Activated naive CD4-positive, alpha-beta T cell treated with anti-CD3 and anti-CD28 coated beads for 36 hours (primary cell): ENCODE measurements at regions not wholly inside any gene's neighbourhood (a gene's known extent, or its start where the extent isn't known, plus 50 kb on each side); places are given as distances from the start of the nearest gene placed in this dataset.

ENCODE experiments used
- CTCF ChIA-PET: fragments of 350-600 bp; sonication (Branson Sonifier 250); formaldehyde crosslinking; loops from one replicate; lab custom pipeline; 2021; ENCODE audit warnings: antibody characterized with exemption; lab: Charles Lee
- DNase-seq: peaks from one replicate; pipeline ENCODE4 v3.0.0-alpha.2; 2020
- H3K27ac Mint-ChIP-seq: one replicate; pipeline ENCODE4 v1.8.0; 2021; ENCODE audit warnings: mild to moderate bottlenecking, mixed read lengths
- H3K27me3 Mint-ChIP-seq: one replicate; pipeline ENCODE4 v1.8.0; 2021; ENCODE audit warnings: low read depth, mixed read lengths
- H3K36me3 Mint-ChIP-seq: one replicate; pipeline ENCODE4 v1.8.0; 2021; ENCODE audit warnings: low read depth, mixed read lengths
- H3K4me1 Mint-ChIP-seq: one replicate; pipeline ENCODE4 v1.8.0; 2021; ENCODE audit warnings: low read depth, mixed read lengths
- H3K4me3 Mint-ChIP-seq: one replicate; pipeline ENCODE4 v1.8.0; 2021; ENCODE audit warnings: mild to moderate bottlenecking, moderate library complexity, mixed read lengths
- H3K9me3 Mint-ChIP-seq: one replicate; pipeline ENCODE4 v1.8.0; 2021; ENCODE audit warnings: mixed read lengths
- intact Hi-C: fragments of 100-400 bp; cut with micrococcal nuclease; formaldehyde crosslinking; loops from one replicate; pipeline ENCODE4 v1.15.1; 2023

DNA sequence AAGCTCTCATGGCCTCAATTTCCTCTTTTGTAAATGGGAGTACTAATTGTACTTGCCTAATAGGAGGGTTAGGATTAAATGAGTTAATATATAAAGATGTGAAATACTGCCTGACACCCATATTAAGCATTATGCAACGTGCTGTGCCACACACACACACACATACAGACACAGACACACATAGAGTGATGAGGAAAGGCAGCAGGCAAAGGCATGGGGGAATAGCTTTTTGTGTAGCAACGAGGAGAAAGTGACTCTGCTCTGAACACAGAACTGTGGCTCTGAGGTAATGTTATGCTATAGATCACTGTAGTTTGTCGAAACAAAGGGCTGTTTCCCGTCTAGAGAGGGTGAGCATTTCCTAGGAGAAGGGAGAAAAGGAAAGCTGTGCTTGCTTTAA lies 233.3 kb upstream of the SLCO3A1 start:
- H3K9me3 Mint-ChIP-seq: peaks cover 9% of the 10 kb centered on the region
- no peaks in the 10 kb centered on the region for H3K4me1 Mint-ChIP-seq

DNA sequence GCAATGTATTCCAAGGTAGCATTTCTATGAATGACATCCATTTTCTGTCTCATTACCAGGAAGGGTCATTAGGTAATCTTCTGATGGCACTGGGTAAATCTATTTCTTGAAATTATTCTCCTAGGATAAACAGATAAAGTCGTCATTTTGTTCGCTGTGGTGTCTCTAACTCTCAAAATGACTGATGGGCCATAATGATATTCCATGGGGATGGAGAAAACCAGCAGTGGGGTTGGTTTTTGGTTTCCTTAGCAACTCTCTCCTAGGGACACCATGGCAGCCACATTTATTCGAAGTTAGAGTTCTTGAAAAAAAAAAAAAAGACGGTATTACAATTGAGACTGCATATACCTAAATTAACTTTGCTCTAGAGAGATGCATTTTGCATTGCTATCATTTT lies 231.3 kb upstream of the SLCO3A1 start:
- CTCF ChIA-PET: no interaction called here
- Mint-ChIP-seq H3K36me3 (no peaks in the 10 kb centered on the region), H3K4me1 (no peaks in the 10 kb centered on the region), H3K27me3 (peaks cover 5% of the 10 kb centered on the region), H3K27ac (no peak overlapping the region), H3K9me3 (peaks cover 9% of the 10 kb centered on the region), H3K4me3 (no peak overlapping the region)
- DNase-seq: no peak
- intact Hi-C loops: no loop called here

More for the DNA sequence above, 233.3 kb upstream of the SLCO3A1 start:
- H3K36me3 Mint-ChIP-seq: no peaks in the 10 kb centered on the region
- CTCF ChIA-PET: no interaction called here
- intact Hi-C loops: no loop called here
- no peak overlapping the region for H3K27ac Mint-ChIP-seq
- H3K4me3 Mint-ChIP-seq: no peak overlapping the region
- DNase-seq: no peak
- peaks cover 5% of the 10 kb centered on the region for H3K27me3 Mint-ChIP-seq

DNA sequence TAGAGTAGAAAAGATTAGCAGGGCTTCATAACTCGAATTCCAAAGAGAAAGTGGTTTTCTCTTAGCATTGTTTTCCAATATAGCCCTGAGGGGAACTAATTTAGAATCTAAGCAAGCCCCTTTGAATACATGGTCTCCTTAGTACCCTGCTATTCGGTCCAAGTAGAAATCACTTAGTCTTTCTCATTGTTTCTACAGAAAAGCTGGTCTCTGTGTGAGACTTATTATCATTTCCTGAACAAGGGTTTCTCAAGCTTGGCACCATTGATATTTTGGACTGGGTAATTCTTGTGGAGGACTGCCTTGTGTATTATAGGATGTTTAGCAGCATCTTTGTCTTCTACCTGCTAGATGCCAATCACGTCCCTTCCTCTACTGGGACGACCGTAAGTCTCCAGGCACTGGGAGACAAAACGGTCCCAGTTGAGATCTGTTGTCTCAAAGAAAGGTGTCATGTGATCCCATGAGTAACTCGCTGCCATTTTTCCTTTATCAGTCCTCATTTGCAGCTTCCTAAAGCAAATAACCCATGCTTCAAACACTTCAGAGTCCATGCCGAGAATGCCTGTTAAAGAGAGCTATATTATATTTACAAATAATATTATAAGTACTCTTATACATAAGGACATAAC lies 230.7 kb upstream of the SLCO3A1 start:
- Mint-ChIP-seq H3K9me3 (peaks cover 9% of the 10 kb centered on the region), H3K27ac (no peak overlapping the region), H3K27me3 (peaks cover 5% of the 10 kb centered on the region), H3K36me3 (no peaks in the 10 kb centered on the region), H3K4me3 (no peak overlapping the region), H3K4me1 (no peaks in the 10 kb centered on the region)
- CTCF ChIA-PET: no interaction called here
- intact Hi-C loops: no loop called here
- no peak for DNase-seq

DNA sequence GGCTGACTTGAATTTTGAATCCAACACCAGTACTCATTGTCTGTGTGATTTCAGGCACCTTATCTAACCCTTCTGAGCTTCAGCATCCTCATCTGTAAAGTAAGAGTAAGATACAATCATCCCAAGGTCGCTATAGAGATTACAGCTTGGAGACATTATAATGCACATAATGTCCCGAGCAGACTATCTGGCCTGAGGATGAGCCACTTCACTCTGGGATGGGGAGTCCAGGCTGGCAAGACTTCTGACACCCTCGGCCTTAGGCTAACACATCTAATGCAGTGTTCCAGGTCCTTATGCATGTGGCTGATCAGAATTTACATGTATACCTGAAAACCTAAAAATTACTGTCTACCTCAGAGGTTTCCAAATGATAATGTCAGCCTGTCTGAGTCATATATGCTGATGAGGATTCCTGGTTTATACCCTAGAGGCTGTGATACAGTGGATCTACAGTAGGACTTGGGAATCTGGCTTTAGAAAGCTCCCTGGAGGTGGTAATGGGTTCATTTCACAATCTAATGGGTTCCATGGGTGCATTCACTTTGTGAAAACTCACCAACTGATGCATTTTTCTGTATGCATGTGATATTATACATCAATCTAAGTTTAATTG lies 229.0 kb upstream of the SLCO3A1 start:
- Mint-ChIP-seq H3K4me3 (no peak overlapping the region), H3K27ac (no peak overlapping the region)
- CTCF ChIA-PET: no interaction called here

DNA sequence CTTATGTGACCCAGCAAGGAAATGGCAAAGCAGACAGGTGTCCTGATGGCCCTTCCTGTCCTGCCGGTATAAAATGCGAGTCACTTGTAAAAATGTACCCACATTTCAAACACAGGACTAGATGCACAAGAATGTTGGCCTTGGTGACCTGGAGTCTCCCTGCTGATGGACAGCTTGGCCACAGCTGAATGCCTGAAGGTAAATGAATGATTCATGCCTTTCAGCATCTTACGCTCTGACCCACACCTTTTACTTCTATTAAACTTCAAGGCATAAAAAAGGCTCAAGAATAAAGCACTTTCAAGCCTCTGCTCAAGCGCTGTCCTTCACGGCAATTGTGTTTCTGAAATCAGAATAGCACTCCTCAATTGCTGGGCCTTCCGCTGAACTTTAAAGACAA lies 228.0 kb upstream of the SLCO3A1 start:
- Mint-ChIP-seq H3K27ac (no peak overlapping the region), H3K9me3 (no peaks in the 10 kb centered on the region), H3K4me3 (no peak overlapping the region), H3K36me3 (no peaks in the 10 kb centered on the region), H3K27me3 (peaks cover 5% of the 10 kb centered on the region), H3K4me1 (no peaks in the 10 kb centered on the region)
- CTCF ChIA-PET: no interaction called here
- intact Hi-C loops: no loop called here
- no peak for DNase-seq

More for the DNA sequence above, 229.0 kb upstream of the SLCO3A1 start:
- no peak for DNase-seq
- Mint-ChIP-seq H3K9me3 (no peaks in the 10 kb centered on the region), H3K4me1 (no peaks in the 10 kb centered on the region), H3K27me3 (peaks cover 5% of the 10 kb centered on the region), H3K36me3 (no peaks in the 10 kb centered on the region)
- intact Hi-C loops: no loop called here

DNA sequence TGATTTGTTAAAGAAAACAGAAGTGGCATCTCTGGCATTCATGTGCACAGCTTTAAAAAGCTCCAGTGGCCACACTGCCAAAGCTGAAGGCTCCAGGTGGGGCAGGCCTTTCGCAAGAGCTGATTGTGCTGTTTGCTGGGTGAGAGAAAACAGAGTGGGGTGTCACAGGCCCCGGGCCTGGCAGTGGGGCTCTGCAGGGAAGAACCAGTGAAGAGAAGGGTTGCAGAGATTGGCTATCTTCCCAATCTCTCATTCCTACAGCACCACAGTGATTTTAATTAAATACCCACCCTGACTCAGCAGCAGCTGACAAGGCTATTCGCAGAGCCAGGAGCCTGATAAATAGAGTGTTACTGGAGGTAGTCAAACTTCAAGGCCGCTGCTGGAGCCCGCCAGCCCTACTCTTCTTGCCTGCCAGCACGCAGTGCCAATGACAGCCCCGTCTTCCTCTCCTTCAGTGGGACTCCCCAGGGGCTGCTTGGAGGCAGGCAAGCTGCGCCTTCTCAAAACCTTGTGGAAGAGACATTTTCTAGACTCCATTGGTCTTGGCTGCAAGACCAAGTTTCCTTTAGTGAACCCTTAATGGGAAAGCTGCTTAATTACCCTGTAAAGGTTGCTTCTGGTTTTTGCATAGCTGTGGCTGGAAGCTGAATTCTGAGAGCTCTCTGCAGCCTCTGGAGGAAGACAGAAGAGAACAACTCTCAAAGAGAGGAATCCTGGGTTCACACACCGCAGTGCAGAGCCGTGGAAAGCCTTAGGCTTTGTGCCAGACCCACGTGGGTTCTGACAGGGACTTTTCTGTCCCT lies 225.8 kb upstream of the SLCO3A1 start:
- H3K27ac Mint-ChIP-seq: no peak overlapping the region
- intact Hi-C loops: no loop called here
- H3K9me3 Mint-ChIP-seq: no peaks in the 10 kb centered on the region
- CTCF ChIA-PET: no interaction called here
- H3K36me3 Mint-ChIP-seq: no peaks in the 10 kb centered on the region
- no peaks in the 10 kb centered on the region for H3K4me1 Mint-ChIP-seq
- no peak for DNase-seq
- H3K27me3 Mint-ChIP-seq: no peaks in the 10 kb centered on the region
- H3K4me3 Mint-ChIP-seq: no peak overlapping the region

DNA sequence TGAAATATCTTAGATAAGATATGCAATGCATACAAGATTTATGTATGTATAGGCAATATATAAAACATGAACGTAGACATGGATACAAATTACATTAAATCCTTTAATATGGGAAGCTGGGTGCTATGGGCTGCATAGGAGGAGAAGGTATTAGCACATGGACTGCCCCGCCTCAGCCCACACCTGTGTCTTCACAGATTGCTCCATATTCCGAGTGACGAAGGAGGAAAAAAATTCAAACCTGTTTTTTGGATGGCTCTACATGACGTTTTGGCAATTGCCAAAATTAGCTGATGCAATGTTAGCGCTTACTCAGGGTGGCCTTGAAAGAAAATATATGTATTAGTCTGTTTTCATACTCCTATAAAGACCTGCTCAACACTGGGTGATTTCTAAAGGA lies 223.4 kb upstream of the SLCO3A1 start:
- no peaks in the 10 kb centered on the region for H3K27me3 Mint-ChIP-seq
- no peak overlapping the region for H3K4me3 Mint-ChIP-seq
- H3K9me3 Mint-ChIP-seq: no peaks in the 10 kb centered on the region
- H3K27ac Mint-ChIP-seq: no peak overlapping the region
- intact Hi-C loops: no loop called here
- CTCF ChIA-PET: no interaction called here
- H3K36me3 Mint-ChIP-seq: no peaks in the 10 kb centered on the region
- H3K4me1 Mint-ChIP-seq: no peaks in the 10 kb centered on the region
- DNase-seq: no peak

DNA sequence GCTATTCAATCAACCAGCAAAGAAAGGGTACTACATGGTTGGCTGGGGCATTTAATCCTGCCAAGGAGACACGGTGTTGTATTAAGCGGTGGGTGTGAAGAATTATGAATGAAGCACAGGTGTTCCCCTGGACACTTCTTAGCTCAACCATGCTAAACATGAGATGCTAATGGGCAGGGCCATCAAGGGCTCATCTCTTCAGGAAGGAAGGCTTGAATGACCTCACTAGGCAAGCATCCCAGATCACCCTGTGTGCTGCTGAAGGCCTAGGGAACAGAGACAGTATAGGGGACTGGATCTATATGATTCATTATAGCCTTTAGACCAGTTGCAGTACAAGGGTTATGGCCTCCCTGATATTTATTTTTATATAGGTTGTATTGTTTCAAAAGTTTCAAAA lies 221.3 kb upstream of the SLCO3A1 start:
- Mint-ChIP-seq H3K9me3 (no peaks in the 10 kb centered on the region), H3K4me1 (no peaks in the 10 kb centered on the region), H3K27me3 (no peaks in the 10 kb centered on the region), H3K27ac (no peak overlapping the region), H3K36me3 (no peaks in the 10 kb centered on the region), H3K4me3 (no peak overlapping the region)
- CTCF ChIA-PET: no interaction called here
- no peak for DNase-seq
- intact Hi-C loops: no loop called here

DNA sequence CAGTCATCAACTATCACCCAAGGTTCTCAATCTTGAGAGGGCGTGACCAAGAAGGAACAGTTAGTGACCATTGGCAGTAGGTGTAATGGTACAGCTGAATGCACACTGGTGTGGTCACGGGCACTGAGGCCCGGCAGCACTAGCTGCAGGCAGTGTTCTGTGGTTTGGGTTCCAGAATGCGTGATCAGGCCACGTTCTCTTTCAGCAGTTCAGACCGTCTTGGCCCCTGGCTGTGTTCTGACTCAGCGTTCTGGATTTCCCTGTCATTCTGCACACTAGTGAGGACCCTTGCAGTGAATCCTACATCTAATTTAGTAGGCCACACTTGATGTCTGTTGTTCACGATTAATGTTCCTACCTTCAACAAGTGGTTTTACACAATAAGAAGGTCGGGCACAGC lies 220.5 kb upstream of the SLCO3A1 start:
- Mint-ChIP-seq H3K4me1 (no peaks in the 10 kb centered on the region), H3K27me3 (no peaks in the 10 kb centered on the region), H3K27ac (no peak overlapping the region), H3K9me3 (peaks cover 2% of the 10 kb centered on the region), H3K36me3 (no peaks in the 10 kb centered on the region), H3K4me3 (no peak overlapping the region)
- no peak for DNase-seq
- CTCF ChIA-PET: no interaction called here
- intact Hi-C loops: no loop called here

DNA sequence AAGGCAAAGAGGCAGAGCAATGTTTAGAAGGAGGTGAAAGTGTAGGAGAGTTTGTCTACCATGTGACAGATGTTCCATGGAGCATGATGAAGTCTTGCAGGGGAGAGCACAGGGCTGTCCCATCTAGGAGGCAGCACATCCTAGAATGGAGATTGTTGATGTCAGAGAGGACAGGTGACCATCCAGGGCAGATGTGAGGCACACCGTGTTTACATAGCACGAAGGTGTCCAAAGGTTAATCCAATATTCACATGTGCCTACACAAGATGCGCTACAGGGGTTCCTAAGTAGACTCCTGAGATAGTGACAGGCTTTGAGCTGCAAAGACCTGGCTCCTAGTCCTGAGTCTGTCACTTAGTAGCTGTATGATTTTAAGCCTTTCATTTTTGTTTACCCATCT lies 219.3 kb upstream of the SLCO3A1 start:
- Mint-ChIP-seq H3K4me1 (no peaks in the 10 kb centered on the region), H3K9me3 (peaks cover 2% of the 10 kb centered on the region), H3K4me3 (no peak overlapping the region), H3K36me3 (no peaks in the 10 kb centered on the region), H3K27ac (no peak overlapping the region), H3K27me3 (no peaks in the 10 kb centered on the region)
- no peak for DNase-seq
- intact Hi-C loops: no loop called here
- CTCF ChIA-PET: no interaction called here

DNA sequence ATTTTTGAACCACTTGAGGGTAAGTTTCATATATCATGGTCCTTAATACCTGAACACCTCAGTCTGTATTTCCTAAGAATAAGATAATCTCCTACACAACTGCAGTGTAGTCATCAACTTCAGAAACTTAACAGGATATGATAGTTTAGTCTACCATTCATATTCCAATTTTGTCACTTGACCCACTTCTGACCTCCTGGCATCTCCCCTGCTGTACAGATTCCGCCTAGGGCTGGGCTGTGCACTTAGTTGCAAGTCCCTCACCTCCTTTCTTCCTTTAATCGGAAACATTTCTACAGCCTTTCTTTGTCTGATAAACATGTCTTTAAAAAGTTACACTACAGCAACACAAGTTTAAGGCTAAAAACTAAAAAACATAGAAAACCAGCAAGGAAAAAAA lies 218.4 kb upstream of the SLCO3A1 start:
- CTCF ChIA-PET: no interaction called here
- H3K4me1 Mint-ChIP-seq: no peaks in the 10 kb centered on the region
- intact Hi-C loops: no loop called here
- DNase-seq: no peak
- no peak overlapping the region for H3K27ac Mint-ChIP-seq
- no peak overlapping the region for H3K4me3 Mint-ChIP-seq
- no peaks in the 10 kb centered on the region for H3K36me3 Mint-ChIP-seq
- H3K9me3 Mint-ChIP-seq: peaks cover 2% of the 10 kb centered on the region
- H3K27me3 Mint-ChIP-seq: no peaks in the 10 kb centered on the region

DNA sequence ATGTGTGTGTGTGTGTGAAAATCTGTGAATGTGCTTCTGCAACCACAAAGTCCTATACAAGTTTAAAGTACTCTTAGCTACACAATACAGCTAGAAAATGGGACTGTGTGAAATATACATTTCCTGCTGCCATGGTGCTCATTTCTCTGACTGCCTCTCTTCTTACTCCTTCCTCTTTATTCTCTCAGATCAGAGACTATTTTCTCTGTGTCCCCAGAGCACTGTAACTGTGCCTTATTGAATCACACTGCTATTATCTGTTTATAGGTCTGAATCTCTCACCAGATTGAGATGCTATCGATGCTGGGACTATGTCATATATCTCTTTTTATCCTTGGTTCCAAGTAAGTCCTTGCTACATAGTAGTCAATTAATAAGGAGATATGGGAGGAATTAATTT lies 217.9 kb upstream of the SLCO3A1 start:
- CTCF ChIA-PET: no interaction called here
- intact Hi-C loops: no loop called here

DNA sequence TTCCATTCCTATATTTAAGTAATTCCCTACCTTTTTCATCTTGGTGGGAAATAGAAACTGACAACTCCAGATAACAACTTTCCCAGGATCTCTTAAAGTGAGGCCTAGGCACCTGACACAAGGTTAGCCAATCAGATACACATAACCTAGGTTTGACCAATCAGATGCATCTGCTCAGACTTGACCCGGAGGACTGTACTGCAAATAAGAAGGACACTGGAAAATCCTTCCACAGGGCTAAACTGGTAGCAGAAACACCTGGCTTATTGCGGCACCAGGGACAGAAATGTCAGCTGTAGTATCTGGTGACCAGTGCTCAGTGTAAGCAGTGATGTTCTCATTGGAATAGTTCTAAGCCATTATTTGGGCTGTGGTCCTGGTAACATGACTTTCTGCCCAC lies 204.5 kb upstream of the SLCO3A1 start:
- Mint-ChIP-seq H3K27me3 (peaks cover 2% of the 10 kb centered on the region), H3K4me3 (no peak overlapping the region), H3K36me3 (no peaks in the 10 kb centered on the region), H3K27ac (no peak overlapping the region), H3K9me3 (no peaks in the 10 kb centered on the region), H3K4me1 (no peaks in the 10 kb centered on the region)
- no peak for DNase-seq
- intact Hi-C loops: no loop called here
- CTCF ChIA-PET: no interaction called here

More for the DNA sequence above, 217.9 kb upstream of the SLCO3A1 start:
- H3K36me3 Mint-ChIP-seq: no peaks in the 10 kb centered on the region
- no peak overlapping the region for H3K27ac Mint-ChIP-seq
- H3K4me1 Mint-ChIP-seq: no peaks in the 10 kb centered on the region
- no peak for DNase-seq
- no peaks in the 10 kb centered on the region for H3K27me3 Mint-ChIP-seq
- H3K9me3 Mint-ChIP-seq: peaks cover 3% of the 10 kb centered on the region
- H3K4me3 Mint-ChIP-seq: no peak overlapping the region
